ENCODE measurements at regions not wholly inside any gene's neighbourhood (a gene's known extent, or its start where the extent isn't known, plus 50 kb on each side); places are given as distances from the start of the nearest gene placed in this dataset.

DNA sequence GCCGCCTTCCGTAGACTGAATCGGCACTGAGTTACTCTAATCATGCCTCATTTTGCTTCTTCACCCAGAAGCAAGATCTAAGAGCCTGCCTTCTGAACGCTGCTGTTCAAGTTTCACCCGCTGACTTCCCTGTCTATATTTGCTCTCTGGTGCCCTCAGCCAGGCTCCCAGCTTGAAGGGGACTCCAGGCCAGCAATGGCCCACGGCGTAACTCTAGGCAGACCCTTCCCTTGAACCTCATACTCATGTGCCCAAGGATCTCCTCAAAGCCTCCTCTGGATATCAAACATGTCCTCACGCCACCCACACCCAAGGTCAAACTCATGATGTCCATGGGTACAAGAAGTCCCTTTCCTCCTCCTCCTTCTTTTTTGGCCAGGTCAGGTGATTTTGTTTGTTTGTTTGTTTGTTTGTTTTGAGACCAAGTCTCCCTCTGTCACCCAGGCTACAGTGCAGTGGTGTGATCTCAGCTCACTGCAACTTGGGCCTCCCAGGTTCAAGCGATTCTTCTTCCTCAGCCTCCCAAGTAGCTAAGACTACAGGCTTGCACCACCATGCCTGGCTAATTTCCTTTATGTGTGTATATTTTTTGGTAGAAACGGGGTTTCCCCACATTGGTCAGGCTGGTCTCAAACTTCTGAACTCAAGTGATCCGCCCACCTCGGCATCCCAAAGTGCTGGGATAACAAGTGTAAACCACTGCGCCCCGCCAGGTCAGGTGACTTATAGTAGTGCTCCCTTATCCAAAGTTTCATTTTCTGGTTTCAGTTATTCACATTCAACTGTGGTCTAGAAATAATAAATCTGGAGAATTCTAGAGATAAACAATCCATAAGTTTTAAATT, 239.0 kb downstream of the SYK start:
- DNase-seq (ENCODE audit: low spot score), result no peak

GRCh38 chr9:91042024-91042423, 240.4 kb downstream of the SYK start:
- no peak for DNase-seq (ENCODE audit: low spot score)

DNA sequence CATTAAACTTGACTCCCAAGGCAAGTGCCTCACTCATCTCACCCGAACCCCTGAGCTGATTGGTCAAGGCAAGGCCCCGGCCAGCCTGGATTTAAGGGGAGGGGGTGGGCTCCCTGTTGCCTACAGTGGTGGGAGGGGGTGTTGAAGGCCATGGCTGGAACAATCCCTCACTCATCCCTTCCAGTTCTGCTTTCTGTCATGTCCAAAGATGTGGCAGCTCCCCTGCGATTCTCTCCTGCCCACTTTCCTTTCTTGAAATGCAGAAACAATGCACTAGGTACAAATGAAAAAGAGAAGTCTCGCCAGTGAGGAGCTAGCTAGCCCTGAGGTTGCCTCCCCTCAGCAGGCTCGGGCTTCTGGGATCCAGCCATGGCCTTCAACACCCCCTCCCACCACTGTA, 240.9 kb downstream of the SYK start:
- DNase-seq (ENCODE audit: low spot score), result no peak

GRCh38 chr9:91043056-91043810, 241.6 kb downstream of the SYK start:
- no peak for DNase-seq (ENCODE audit: low spot score)

- DNase-seq (ENCODE audit: low spot score), result no peak
Measured at GRCh38 chr9:91043811-91044175, 242.2 kb downstream of the SYK start.

- no peak for DNase-seq (ENCODE audit: low spot score)
Measured at GRCh38 chr9:91044354-91044753, 242.7 kb downstream of the SYK start.

GRCh38 chr9:91045041-91045440, 243.4 kb downstream of the SYK start:
- no peak for DNase-seq (ENCODE audit: low spot score)

GRCh38 chr9:91047529-91047928, 245.9 kb downstream of the SYK start:
- DNase-seq (ENCODE audit: low spot score), result no peak

DNA sequence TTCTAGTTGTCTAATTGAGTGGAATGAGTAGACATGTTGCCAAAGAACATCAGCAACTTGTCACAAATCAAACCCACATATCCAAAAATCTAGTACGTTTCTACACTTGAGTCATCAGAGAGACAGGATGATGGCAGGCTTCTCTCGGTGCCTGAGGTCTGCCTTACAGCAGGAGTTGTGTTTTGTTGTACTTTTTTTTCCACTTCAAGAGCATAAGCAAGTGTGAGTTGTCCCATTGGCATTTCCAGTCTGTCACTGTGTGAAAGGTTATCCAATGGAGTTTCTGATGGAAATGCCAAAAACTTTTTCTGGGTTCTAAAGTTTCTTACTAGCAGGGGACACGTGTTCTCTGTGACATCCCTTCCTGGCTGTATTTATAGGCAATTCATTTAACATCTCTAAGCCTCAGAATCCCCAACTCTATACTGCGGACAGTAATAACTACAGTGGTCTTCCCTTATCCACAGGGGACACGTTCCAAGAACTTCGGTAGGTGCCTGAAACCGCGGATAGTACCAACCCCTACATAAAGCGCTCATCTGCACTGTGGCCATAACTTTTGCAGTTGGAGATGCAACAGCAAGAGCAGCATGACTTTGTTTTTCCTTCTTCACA, 246.5 kb downstream of the SYK start:
- DNase-seq (ENCODE audit: low spot score), result no peak

GRCh38 chr9:91048749-91049148, 247.1 kb downstream of the SYK start:
- DNase-seq (ENCODE audit: low spot score), result no peak

- DNase-seq (ENCODE audit: low spot score), result no peak
Measured at GRCh38 chr9:91053824-91054223, 252.2 kb downstream of the SYK start.

- no peak for DNase-seq (ENCODE audit: low spot score)
Measured at GRCh38 chr9:91055845-91056244, 254.2 kb downstream of the SYK start.

GRCh38 chr9:91056486-91056885, 254.9 kb downstream of the SYK start:
- DNase-seq (ENCODE audit: low spot score), result no peak

DNA sequence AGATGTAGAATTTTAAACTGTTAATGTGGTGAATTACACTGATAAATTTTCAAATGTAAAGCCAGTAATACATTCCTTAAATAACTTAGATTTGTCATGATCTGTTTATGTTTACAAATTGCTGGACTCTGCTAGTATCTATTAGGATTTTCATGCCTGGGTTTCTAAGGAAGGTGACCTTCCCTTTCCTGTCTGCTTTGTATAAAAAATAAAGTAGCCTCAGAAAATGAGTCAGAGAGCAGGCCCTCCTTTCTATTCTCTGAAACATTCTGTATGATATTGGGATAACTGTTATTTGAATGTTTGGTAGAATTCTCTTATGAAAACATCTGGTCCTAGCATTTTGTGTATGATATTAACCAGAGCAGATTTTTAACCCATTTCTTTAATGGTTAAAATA, 255.3 kb downstream of the SYK start:
- no peak for DNase-seq (ENCODE audit: low spot score)

DNA sequence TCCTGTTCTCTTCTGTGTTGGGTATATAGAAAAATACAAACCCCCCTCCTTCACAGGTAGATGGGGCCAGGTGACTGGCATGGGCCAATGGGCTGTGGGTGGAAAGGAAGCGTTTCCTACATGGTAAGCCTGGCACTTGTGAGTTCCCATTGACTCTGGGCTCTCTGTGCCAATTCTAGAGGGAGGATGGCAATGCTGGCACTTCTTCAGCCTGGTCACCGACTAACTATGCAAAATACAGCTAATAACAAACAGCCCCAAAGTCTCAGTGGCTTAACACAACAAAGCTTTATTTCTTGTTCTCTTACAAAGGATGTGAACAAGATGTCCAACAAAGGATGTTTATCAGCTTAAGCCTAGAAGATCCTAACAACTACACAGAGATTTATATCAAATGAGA, 258.1 kb downstream of the SYK start:
- DNase-seq (ENCODE audit: low spot score), result no peak

GRCh38 chr9:91060520-91061343, 259.1 kb downstream of the SYK start:
- no peak for DNase-seq (ENCODE audit: low spot score)

DNA sequence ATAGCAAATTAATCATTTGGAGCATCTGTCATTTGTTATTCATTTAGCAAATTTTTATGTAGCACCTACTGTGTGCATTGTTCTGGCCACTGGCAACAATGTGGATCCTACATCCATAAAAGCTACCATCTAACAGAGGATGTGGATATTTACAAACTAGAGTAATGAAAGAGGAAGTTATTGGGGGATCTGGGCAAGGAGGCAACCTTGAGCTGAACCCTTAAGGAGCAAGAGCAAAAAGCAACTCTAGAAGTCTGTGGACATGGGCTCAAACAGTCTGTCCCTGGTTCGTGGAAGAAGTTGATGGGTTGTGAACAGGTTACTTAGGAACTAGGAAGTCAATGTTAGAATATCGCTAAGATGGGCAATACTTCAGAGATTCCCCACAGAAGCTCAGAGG, 259.9 kb downstream of the SYK start:
- DNase-seq (ENCODE audit: low spot score), result no peak

DNA sequence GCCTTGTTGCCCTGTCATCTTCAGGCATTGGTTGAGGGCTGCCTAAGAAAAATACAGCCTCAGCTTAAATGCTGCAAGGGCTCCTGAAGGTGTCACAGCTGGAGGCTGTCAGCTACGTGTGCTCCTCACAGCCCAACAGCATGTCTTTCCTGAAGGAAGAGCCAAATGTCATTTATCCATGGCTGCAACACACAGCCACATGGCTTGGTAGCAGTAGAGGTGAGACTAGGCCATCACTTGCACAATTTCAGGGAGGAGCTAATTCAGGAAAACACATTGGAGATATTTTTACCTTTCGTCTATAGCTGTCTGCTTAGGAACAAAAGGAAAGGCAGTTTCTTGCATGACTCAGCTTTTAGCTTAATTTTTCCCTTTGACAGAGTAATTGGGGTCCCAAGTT, 260.7 kb downstream of the SYK start:
- no peak for DNase-seq (ENCODE audit: low spot score)

DNA sequence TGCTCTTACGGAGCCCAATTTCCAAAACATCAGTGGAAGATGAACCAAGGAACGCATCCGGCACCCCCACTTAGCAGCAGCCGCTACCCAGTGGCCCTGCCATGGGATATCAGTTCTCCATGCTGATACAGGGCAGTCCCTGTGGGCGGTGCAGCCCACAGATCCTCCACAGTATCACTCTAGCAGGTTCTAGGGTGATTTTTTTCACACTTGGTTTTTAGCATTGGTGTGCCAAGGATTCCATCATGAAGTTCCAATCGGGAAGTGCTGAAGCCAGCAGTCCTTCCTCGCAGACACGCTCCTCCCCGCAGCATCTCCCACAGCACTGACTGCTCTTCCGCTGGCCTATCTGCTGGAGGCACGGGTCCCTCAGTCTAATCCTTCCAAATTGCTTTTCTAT, 261.9 kb downstream of the SYK start:
- no peak for DNase-seq (ENCODE audit: low spot score)

DNA sequence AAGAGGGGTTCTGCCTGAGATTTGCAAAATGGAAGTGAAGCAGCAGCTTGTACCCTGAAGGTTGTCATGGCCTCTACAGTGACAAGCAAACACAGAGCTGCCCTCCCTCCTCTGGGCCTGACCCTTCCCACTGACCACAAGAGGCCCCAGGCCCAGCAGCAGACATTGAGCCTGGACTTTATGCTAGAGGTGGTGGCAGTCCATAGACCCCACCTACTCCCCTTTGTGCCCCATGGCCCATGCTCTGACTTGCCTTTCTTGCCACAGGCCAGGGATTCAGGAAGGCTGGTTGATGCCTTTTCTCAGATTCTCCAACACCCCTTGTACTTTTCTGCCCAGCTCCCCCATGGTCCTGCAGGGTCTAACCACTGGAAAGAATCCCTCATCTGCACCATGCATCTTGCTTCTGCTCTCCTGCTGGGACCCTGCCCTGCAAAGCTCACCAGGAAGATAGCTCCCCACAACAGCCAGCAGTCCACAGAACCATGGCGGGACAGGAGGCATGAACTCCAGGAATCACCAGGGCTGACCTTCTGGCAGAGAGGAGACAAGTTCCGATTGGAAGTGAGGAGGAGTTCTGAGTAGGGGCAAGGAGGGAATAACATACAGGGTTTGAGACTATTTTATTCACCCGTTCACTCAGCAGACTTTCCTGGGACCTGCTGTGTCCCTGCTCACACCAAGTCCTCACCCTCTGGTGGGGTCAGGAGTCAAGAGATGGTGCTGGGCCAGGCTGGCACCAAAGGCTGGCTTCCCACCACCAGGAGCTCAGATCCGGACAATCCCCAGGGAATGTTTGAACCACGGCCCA, 263.8 kb downstream of the SYK start:
- no peak for DNase-seq (ENCODE audit: low spot score)

DNA sequence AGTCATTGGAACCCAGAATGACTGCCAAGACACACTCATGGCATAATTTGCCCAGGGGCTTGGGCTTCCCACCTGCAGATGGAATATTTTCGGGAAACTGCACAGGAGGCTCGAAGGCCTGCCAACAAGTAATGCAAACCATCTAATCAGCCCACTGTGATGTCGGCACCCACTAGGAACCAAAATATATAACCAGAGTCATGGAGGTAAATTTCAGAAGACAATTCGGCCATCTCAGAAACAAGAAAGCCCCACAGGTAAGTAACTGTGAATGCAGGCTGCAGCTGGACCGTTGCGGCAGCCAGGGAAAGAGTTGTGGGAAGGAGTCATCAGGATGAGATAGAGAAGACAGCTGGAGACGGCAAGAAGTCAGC, 264.4 kb downstream of the SYK start:
- no peak for DNase-seq (ENCODE audit: low spot score)
